Osteoblast (primary cell): ENCODE measurements at regions not wholly inside any gene's neighbourhood (a gene's known extent, or its start where the extent isn't known, plus 50 kb on each side); places are given as distances from the start of the nearest gene placed in this dataset.

Experiments used
- DNase-seq: peaks from one replicate; pipeline ENCODE4 v3.0.0; 2011; ENCODE audit warnings: low spot score, mixed read lengths; ENCODE audit not compliant: insufficient read length; ENCODE audit errors: missing footprints
- H2AFZ ChIP-seq: 2 replicates; pipeline ENCODE4 v1.6.0; 2011; ENCODE audit warnings: mild to moderate bottlenecking, low read length
- H3K27ac ChIP-seq: 2 replicates; pipeline ENCODE4 v1.5.1; 2011; ENCODE audit warnings: mild to moderate bottlenecking, low read depth, low read length, moderate library complexity
- H3K27me3 ChIP-seq: 2 replicates; pipeline ENCODE4 v1.6.0; 2012; ENCODE audit warnings: mild to moderate bottlenecking, control low read depth, inconsistent platforms, low read length, moderate library complexity; ENCODE audit not compliant: insufficient read depth
- H3K36me3 ChIP-seq: 2 replicates; pipeline ENCODE4 v1.5.1; 2011; ENCODE audit warnings: mild to moderate bottlenecking, low read length, control low read depth, moderate library complexity; ENCODE audit not compliant: insufficient read depth
- H3K4me1 ChIP-seq: 2 replicates; pipeline ENCODE4 v1.5.1; 2011; ENCODE audit warnings: mild to moderate bottlenecking, low read length, control low read depth, moderate library complexity; ENCODE audit not compliant: insufficient read depth
- H3K4me2 ChIP-seq: 2 replicates; pipeline ENCODE4 v1.6.0; 2011; ENCODE audit warnings: mild to moderate bottlenecking, low read length; ENCODE audit not compliant: insufficient read depth
- H3K4me3 ChIP-seq: fragments of 200-600 bp; sonication (generic); 3 replicates; pipeline ENCODE4 v1.5.1; 2012; ENCODE audit warnings: mild to moderate bottlenecking, low read length, inconsistent platforms; ENCODE audit not compliant: insufficient read depth
- H3K79me2 ChIP-seq: 2 replicates; pipeline ENCODE4 v1.6.0; 2012; ENCODE audit warnings: mild to moderate bottlenecking, low read length, control low read depth, inconsistent platforms; ENCODE audit not compliant: insufficient read depth
- H3K9me3 ChIP-seq: 2 replicates; pipeline ENCODE4 v1.5.1; 2011; ENCODE audit warnings: low read depth, low read length, control low read depth
- H4K20me1 ChIP-seq: 2 replicates; pipeline ENCODE4 v1.6.0; 2012; ENCODE audit warnings: mild to moderate bottlenecking, low read length, control low read depth; ENCODE audit not compliant: insufficient read depth
- CTCF ChIP-seq: IDR thresholded peaks from 2 replicates; pipeline ENCODE4 v1.5.1; 2011; ENCODE audit warnings: mild to moderate bottlenecking, low read depth, low read length, moderate library complexity; ENCODE audit errors: extremely low read depth

DNA sequence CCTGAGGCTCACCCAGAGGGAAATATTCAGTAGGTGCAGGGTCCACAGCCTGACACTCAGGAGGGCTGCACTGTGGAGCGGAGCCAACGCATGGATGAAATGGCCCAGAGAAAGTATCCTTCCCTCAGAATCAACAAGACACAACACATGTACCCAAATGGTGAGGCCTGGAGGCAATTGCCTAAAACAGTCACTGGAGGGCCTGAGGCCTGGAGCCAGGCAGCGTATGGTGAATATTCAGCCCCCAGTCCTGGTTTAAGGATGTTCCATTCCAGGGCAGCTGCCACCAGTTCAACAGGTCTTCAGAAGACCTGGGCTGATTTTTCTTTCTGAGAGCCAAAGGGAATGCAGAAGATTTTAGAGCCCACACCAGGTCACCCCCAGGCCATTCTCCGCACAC lies 264.8 kb downstream of the INSC start:
- no peaks in the 10 kb centered on the region for H3K4me1 ChIP-seq
- no peak overlapping the region for H3K27ac ChIP-seq
- no peaks in the 10 kb centered on the region for H4K20me1 ChIP-seq
- no peak overlapping the region for H3K4me2 ChIP-seq
- no peaks in the 10 kb centered on the region for H3K36me3 ChIP-seq
- H3K79me2 ChIP-seq: no peaks in the 10 kb centered on the region
- TF ChIP-seq CTCF: no peak
- no peak overlapping the region for H3K4me3 ChIP-seq
- no peak overlapping the region for H2AFZ ChIP-seq
- H3K27me3 ChIP-seq: no peaks in the 10 kb centered on the region
- DNase-seq: no peak
- no peaks in the 10 kb centered on the region for H3K9me3 ChIP-seq

DNA sequence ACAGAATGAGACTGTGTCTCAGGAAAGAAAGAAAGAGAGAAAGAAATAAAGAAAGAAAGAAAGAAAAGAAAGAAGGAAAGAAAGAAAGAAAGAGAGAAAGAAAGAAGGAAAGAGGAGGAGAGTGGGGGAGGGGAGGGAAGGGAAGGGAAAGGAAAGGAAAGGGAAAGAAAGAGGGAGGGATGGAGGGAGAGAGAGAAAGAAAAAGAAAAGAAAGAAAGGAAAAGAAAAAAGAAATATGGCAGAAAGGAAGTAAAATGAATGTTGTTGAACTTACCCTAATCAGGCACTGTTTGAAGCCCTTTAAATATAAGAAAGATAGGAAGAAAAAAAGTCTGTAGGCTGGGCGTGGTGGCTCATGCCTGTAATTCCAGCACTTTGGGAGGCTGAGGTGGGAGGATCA lies 276.1 kb downstream of the INSC start:
- Histone ChIP-seq H3K4me3 (no peak overlapping the region), H2AFZ (no peak overlapping the region), H3K79me2 (no peaks in the 10 kb centered on the region), H4K20me1 (no peaks in the 10 kb centered on the region), H3K4me1 (no peaks in the 10 kb centered on the region), H3K9me3 (no peaks in the 10 kb centered on the region), H3K27ac (no peak overlapping the region), H3K27me3 (no peaks in the 10 kb centered on the region), H3K4me2 (no peak overlapping the region), H3K36me3 (no peaks in the 10 kb centered on the region)
- DNase-seq: no peak
- no peak for TF ChIP-seq CTCF

DNA sequence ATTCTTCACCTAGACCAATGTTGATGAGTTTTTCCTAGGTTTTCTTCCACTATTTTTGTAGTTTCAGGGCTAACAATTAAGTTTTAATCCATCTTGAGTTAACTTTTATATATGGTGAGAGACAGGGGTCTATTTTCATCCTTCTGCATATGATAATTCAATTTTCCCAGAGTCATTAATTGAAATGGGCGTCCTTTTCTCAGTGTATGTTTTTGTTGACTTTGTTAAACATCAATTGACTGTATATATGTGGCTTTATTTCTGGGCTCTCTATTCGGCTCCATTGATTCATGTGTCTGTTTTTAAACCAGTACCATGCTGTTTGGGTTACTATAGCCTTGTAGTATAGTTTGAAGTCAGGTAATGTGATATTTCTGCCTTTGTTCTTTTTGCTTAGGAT lies 282.1 kb downstream of the INSC start:
- Histone ChIP-seq H4K20me1 (no peaks in the 10 kb centered on the region), H3K36me3 (no peaks in the 10 kb centered on the region), H3K9me3 (no peaks in the 10 kb centered on the region), H3K27me3 (no peaks in the 10 kb centered on the region), H2AFZ (no peak overlapping the region), H3K4me1 (no peaks in the 10 kb centered on the region), H3K4me2 (no peak overlapping the region), H3K27ac (no peak overlapping the region), H3K4me3 (no peak overlapping the region), H3K79me2 (no peaks in the 10 kb centered on the region)
- no peak for TF ChIP-seq CTCF
- no peak for DNase-seq

DNA sequence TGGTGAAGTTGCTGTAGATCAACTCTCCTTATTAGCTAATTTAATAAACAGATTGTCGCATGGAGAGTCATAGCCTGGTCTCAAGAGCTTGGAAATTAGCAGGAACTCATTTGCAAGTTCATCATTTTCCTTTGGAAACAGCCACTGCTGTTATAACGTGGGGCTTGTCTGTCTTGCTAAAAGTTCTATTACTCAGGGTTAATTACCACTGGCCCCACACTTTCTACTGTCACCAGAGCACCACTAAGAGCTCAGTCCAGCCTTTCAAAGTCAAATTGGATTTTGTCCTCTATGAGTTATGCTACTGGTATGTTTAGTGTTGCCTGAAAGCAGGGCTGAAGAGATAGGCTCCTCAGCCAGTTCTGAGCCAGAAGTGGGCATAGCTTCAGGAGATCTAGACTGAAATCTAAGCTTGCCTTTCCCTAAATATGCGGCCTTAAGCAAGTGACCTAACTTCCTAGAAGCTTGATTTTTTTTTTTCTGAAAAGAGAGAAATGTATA lies 292.2 kb downstream of the INSC start:
- no peak overlapping the region for H3K4me3 ChIP-seq
- H3K79me2 ChIP-seq: no peaks in the 10 kb centered on the region
- no peaks in the 10 kb centered on the region for H4K20me1 ChIP-seq
- H3K4me2 ChIP-seq: no peak overlapping the region
- no peaks in the 10 kb centered on the region for H3K4me1 ChIP-seq
- TF ChIP-seq CTCF: no peak
- DNase-seq: no peak
- H3K27ac ChIP-seq: no peak overlapping the region
- no peaks in the 10 kb centered on the region for H3K9me3 ChIP-seq
- H2AFZ ChIP-seq: no peak overlapping the region
- H3K27me3 ChIP-seq: no peaks in the 10 kb centered on the region
- no peaks in the 10 kb centered on the region for H3K36me3 ChIP-seq
